ENCODE measurements at regions not wholly inside any gene's neighbourhood (a gene's known extent, or its start where the extent isn't known, plus 50 kb on each side); places are given as distances from the start of the nearest gene placed in this dataset.

DNA sequence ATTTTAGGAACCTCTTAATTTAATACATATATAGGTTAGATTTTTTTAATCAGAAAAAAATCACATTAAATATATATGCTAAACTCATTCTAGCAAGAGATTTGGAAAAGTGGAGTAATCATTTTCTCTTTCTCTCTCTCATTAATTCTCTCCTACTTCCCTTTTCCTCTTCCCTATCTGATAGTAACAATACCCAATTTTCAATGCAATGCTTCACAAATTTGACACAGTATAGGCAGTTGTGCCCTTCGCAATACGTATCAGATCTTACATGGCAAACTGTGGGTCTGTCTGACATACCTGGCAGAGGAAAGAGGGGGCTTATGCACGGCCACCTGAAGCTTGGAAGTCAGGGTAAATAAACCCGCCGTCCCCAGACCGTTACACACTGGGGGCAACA, 444.3 kb downstream of the NBAS start:
- H4K20me1 ChIP-seq, result no peaks in the 10 kb centered on the region
- no peak overlapping the region for H3K27ac ChIP-seq
- H3K4me2 ChIP-seq, result no peak overlapping the region
- no peak overlapping the region for H3K4me3 ChIP-seq
- no peaks in the 10 kb centered on the region for H3K36me3 ChIP-seq
- H3K9me3 ChIP-seq, result peaks cover 14% of the 10 kb centered on the region
- 0 out of 2 replicates have a peak, but pooled peaks cover 12% of the 10 kb centered on the region for H3K4me1 ChIP-seq
- H3K27me3 ChIP-seq, result no peaks in the 10 kb centered on the region
- H3K9ac ChIP-seq, result no peak overlapping the region
- TF ChIP-seq Cebpa-rat (IDR thresholded peaks at IDR 0.05), result no peak

Data from BLaER1 (cell line).